H9 (cell line): ENCODE measurements at regions not wholly inside any gene's neighbourhood (a gene's known extent, or its start where the extent isn't known, plus 50 kb on each side); places are given as distances from the start of the nearest gene placed in this dataset.

Experiments
- DNase-seq: peaks from one replicate; pipeline ENCODE4 v3.0.0-alpha.2; 2017
- H2AFZ ChIP-seq: one replicate; pipeline ENCODE4 v1.6.1; 2013; ENCODE audit warnings: mild to moderate bottlenecking, low read length, control low read depth, moderate library complexity
- H2AK5ac ChIP-seq: 2 replicates; pipeline ENCODE4 v1.6.1; 2013; ENCODE audit warnings: low read length, control low read depth, mixed read lengths; ENCODE audit not compliant: insufficient read length
- H2BK120ac ChIP-seq: one replicate; pipeline ENCODE4 v1.6.1; 2013; ENCODE audit warnings: low read depth, mild to moderate bottlenecking, low read length, control low read depth, inconsistent platforms; ENCODE audit not compliant: poor library complexity, severe bottlenecking
- H2BK12ac ChIP-seq: 2 replicates; pipeline ENCODE4 v1.6.1; 2013; ENCODE audit warnings: low read length, control low read depth, mixed read lengths, low read depth; ENCODE audit not compliant: insufficient read length
- H2BK15ac ChIP-seq: 2 replicates; pipeline ENCODE4 v1.6.1; 2013; ENCODE audit warnings: low read depth, low read length, control low read depth
- H2BK20ac ChIP-seq: one replicate; pipeline ENCODE4 v1.6.1; 2013; ENCODE audit warnings: low read depth, mild to moderate bottlenecking, low read length, control low read depth, inconsistent platforms; ENCODE audit not compliant: poor library complexity, severe bottlenecking
- H2BK5ac ChIP-seq: 2 replicates; pipeline ENCODE4 v1.6.1; 2013; ENCODE audit warnings: low read length, control low read depth, mixed read lengths; ENCODE audit not compliant: insufficient read length
- H3K14ac ChIP-seq: 2 replicates; pipeline ENCODE4 v1.6.1; 2013; ENCODE audit warnings: low read length, control low read depth; ENCODE audit not compliant: insufficient read depth
- H3K18ac ChIP-seq: 2 replicates; pipeline ENCODE4 v1.6.1; 2013; ENCODE audit warnings: low read depth, mild to moderate bottlenecking, mixed read lengths, low read length, control low read depth; ENCODE audit not compliant: insufficient read length
- H3K23ac ChIP-seq: 2 replicates; pipeline ENCODE4 v1.6.1; 2013; ENCODE audit warnings: low read length, control low read depth, mixed read lengths, low read depth; ENCODE audit not compliant: insufficient read length
- H3K23me2 ChIP-seq: 2 replicates; pipeline ENCODE4 v1.6.1; 2013; ENCODE audit warnings: low read depth, mild to moderate bottlenecking, mixed read lengths, low read length, control low read depth; ENCODE audit not compliant: insufficient read length, poor library complexity, severe bottlenecking
- H3K27ac ChIP-seq: 2 replicates; pipeline ENCODE4 v1.5.1; 2013; ENCODE audit warnings: low read length, control low read depth, mixed read lengths, low read depth; ENCODE audit not compliant: insufficient read length
- H3K27me3 ChIP-seq: 2 replicates; pipeline ENCODE4 v1.6.1; 2013; ENCODE audit warnings: low read length, control low read depth, inconsistent platforms; ENCODE audit not compliant: insufficient read depth
- H3K4ac ChIP-seq: 2 replicates; pipeline ENCODE4 v1.6.1; 2013; ENCODE audit warnings: low read depth, mild to moderate bottlenecking, control low read depth, inconsistent platforms, low read length, moderate library complexity
- H3K4me1 ChIP-seq: 2 replicates; pipeline ENCODE4 v1.6.1; 2013; ENCODE audit warnings: low read length, control low read depth, inconsistent platforms; ENCODE audit not compliant: insufficient read depth
- H3K4me2 ChIP-seq: 2 replicates; pipeline ENCODE4 v1.6.1; 2013; ENCODE audit warnings: low read length, control low read depth, mixed read lengths; ENCODE audit not compliant: insufficient read length, insufficient read depth
- H3K56ac ChIP-seq: 2 replicates; pipeline ENCODE4 v1.6.1; 2013; ENCODE audit warnings: low read depth, mild to moderate bottlenecking, mixed read lengths, low read length, control low read depth; ENCODE audit not compliant: insufficient read length
- H3K79me1 ChIP-seq: 2 replicates; pipeline ENCODE4 v1.6.1; 2013; ENCODE audit warnings: low read depth, mild to moderate bottlenecking, moderate library complexity, low read length, control low read depth, inconsistent platforms; ENCODE audit not compliant: insufficient read depth, poor library complexity, severe bottlenecking
- H3K79me2 ChIP-seq: 2 replicates; pipeline ENCODE4 v1.6.1; 2013; ENCODE audit warnings: low read length, control low read depth, inconsistent platforms; ENCODE audit not compliant: insufficient read depth
- H3K9ac ChIP-seq: 2 replicates; pipeline ENCODE4 v1.6.1; 2013; ENCODE audit warnings: low read length, control low read depth, mixed read lengths; ENCODE audit not compliant: insufficient read length; ENCODE audit errors: extremely low read depth
- H3K9me3 ChIP-seq: one replicate; pipeline ENCODE4 v1.6.1; 2013; ENCODE audit warnings: low read depth, low read length, inconsistent platforms; ENCODE audit not compliant: control insufficient read depth
- H3T11ph ChIP-seq: one replicate; pipeline ENCODE4 v1.6.1; 2013; ENCODE audit warnings: mild to moderate bottlenecking, low read length, control low read depth, inconsistent platforms
- H4K20me1 ChIP-seq: one replicate; pipeline ENCODE4 v1.6.1; 2013; ENCODE audit not compliant: control insufficient read depth, insufficient read length, insufficient read depth
- H4K5ac ChIP-seq: 2 replicates; pipeline ENCODE4 v1.6.1; 2013; ENCODE audit warnings: low read depth, mild to moderate bottlenecking, mixed read lengths, low read length, control low read depth; ENCODE audit not compliant: insufficient read length
- H4K8ac ChIP-seq: replicated peaks from 2 replicates; pipeline ENCODE4 v1.6.1; 2013; ENCODE audit warnings: low read length, control low read depth, mixed read lengths, low read depth; ENCODE audit not compliant: insufficient read length
- H4K91ac ChIP-seq: 2 replicates; pipeline ENCODE4 v1.6.1; 2013; ENCODE audit warnings: low read depth, mild to moderate bottlenecking, moderate library complexity, mixed read lengths, low read length, control low read depth; ENCODE audit not compliant: insufficient read length
- H3K27ac Mint-ChIP-seq, 3 experiments: 2 replicates in 2 of 3; 3 replicates in 1 of 3; pipeline ENCODE4 v1.8.0; 2020 to 2021; ENCODE audit warnings: mixed read lengths in 3 of 3, mild to moderate bottlenecking in 1 of 3, moderate library complexity in 1 of 3
- H3K27me3 Mint-ChIP-seq: 2 replicates; pipeline ENCODE4 v1.8.0; 2021; ENCODE audit warnings: low read depth, mild to moderate bottlenecking, moderate library complexity, mixed read lengths
- H3K36me3 Mint-ChIP-seq, 3 experiments: 2 replicates in 2 of 3; 3 replicates in 1 of 3; pipeline ENCODE4 v1.8.0; 2020 to 2021; ENCODE audit warnings: low read depth in 3 of 3, mixed read lengths in 3 of 3; ENCODE audit not compliant: insufficient read depth in 1 of 3
- H3K4me1 Mint-ChIP-seq, 2 experiments: 2 replicates each; pipeline ENCODE4 v1.8.0; 2020; ENCODE audit warnings: mixed read lengths in 2 of 2
- H3K4me3 Mint-ChIP-seq, 2 experiments: 2 replicates in 1 of 2; 3 replicates in 1 of 2; pipeline ENCODE4 v1.8.0; 2020 to 2021; ENCODE audit warnings: mild to moderate bottlenecking in 2 of 2, mixed read lengths in 2 of 2, moderate library complexity in 1 of 2
- H3K9me3 Mint-ChIP-seq, 2 experiments: 2 replicates in 1 of 2; 3 replicates in 1 of 2; pipeline ENCODE4 v1.8.0; 2020; ENCODE audit warnings: mild to moderate bottlenecking in 2 of 2, mixed read lengths in 2 of 2, moderate library complexity in 1 of 2
- CTCF ChIP-seq: fragments of 200-600 bp; sonication (generic); conservative IDR thresholded peaks from 3 replicates; pipeline ENCODE4 v1.8.0; 2021; ENCODE audit warnings: antibody characterized with exemption, mild to moderate bottlenecking
- WGBS: extraction: QIAGEN DNeasy Blood & Tissue Kit; methylation state at CpG from one replicate; pipeline ENCODE4 v1.1.7; 2013; ENCODE audit warnings: missing lambda C conversion rate, low lambda C conversion rate, mixed read lengths; ENCODE audit not compliant: insufficient read length; ENCODE audit errors: extremely low coverage; 5-methylcytosine and 5-hydroxymethylcytosine counted together

GRCh38 chr7:69309601-69310000 is 288.7 kb upstream of the AUTS2 start:
- Histone ChIP-seq H3K14ac (no peak overlapping the region), H2BK12ac (no peak overlapping the region), H3T11ph (no peak overlapping the region), H3K23me2 (no peaks in the 10 kb centered on the region), H3K18ac (no peak overlapping the region), H2BK15ac (no peak overlapping the region), H2BK120ac (no peak overlapping the region), H2BK5ac (no peak overlapping the region), H3K4me1 (no peaks in the 10 kb centered on the region), H3K9ac (no peak overlapping the region), H2BK20ac (no peak overlapping the region), H4K5ac (no peak overlapping the region), H2AFZ (no peak overlapping the region), H3K79me2 (no peaks in the 10 kb centered on the region), H3K4ac (no peak overlapping the region), H3K79me1 (no peaks in the 10 kb centered on the region), H4K8ac (no peak overlapping the region), H2AK5ac (no peak overlapping the region), H3K56ac (no peak overlapping the region), H3K27me3 (no peaks in the 10 kb centered on the region), H4K20me1 (no peaks in the 10 kb centered on the region), H3K27ac (no peak overlapping the region), H4K91ac (no peak overlapping the region), H3K4me2 (no peak overlapping the region), H3K23ac (no peak overlapping the region), H3K9me3 (no peaks in the 10 kb centered on the region)
- no peak for TF ChIP-seq CTCF
- peaks cover 9 to 11% of the 10 kb centered on the region in 2 experiments for H3K9me3 Mint-ChIP-seq
- H3K4me1 Mint-ChIP-seq, result no peaks in the 10 kb centered on the region
- no peak overlapping the region for H3K27ac Mint-ChIP-seq
- no peak for DNase-seq
- H3K4me3 Mint-ChIP-seq, result no peak overlapping the region
- H3K27me3 Mint-ChIP-seq, result peaks cover 18% of the 10 kb centered on the region
- no CpG with 5 or more reads among the region's 1 CpG for WGBS
- peaks cover 0 to 6% (median 0%) of the 10 kb centered on the region in 3 experiments; a peak in 2 of 7 replicates for H3K36me3 Mint-ChIP-seq
